T-cell (primary cell): ENCODE measurements at regions not wholly inside any gene's neighbourhood (a gene's known extent, or its start where the extent isn't known, plus 50 kb on each side); places are given as distances from the start of the nearest gene placed in this dataset.

Experiments
- ATAC-seq, 4 experiments: fragments of 200-7000 bp in 3 of 4; fragments of 150-1000 bp in 1 of 4; cut with Tn5 transposase; replicated peaks in 1 of 4; 1 replicate in 3 of 4; 2 replicates in 1 of 4; pipeline ENCODE4 v1.10.0; 2021; ENCODE audit warnings: moderate library complexity in 3 of 4, mild to moderate bottlenecking in 2 of 4, moderate number of reproducible peaks in 1 of 4
- CTCF ChIA-PET, 2 donors: fragments of 300-600 bp; sonication (Branson Sonifier 250); formaldehyde crosslinking; loops; one replicate each; lab custom pipeline; 2022; ENCODE audit warnings: antibody characterized with exemption in 2 of 2; lab: Charles Lee
- POLR2A ChIA-PET, 2 donors: fragments of 300-600 bp; sonication (Branson Sonifier 250); formaldehyde crosslinking; loops; one replicate each; lab custom pipeline; 2022; ENCODE audit warnings: antibody characterized with exemption in 2 of 2; lab: Charles Lee
- DNase-seq, 35 experiments: peaks; one replicate each; pipeline versions ENCODE4 v3.0.0 to v3.0.0-alpha.2; 2013 to 2023
- H3K27ac ChIP-seq: one replicate; pipeline ENCODE4 v1.5.1; 2013; ENCODE audit warnings: low read length
- H3K27me3 ChIP-seq, 2 experiments: replicated peaks in 1 of 2; 1 replicate in 1 of 2; 2 replicates in 1 of 2; pipeline versions ENCODE4 v1.6.1 to v1.7.0; 2013; ENCODE audit warnings: low read length in 1 of 2, mixed read lengths in 1 of 2; ENCODE audit not compliant: control insufficient read depth in 2 of 2, insufficient read depth in 2 of 2; ENCODE audit errors: extremely low read depth in 1 of 2
- H3K36me3 ChIP-seq, 2 donors: 1 replicate in 1 of 2; 2 replicates in 1 of 2; pipeline versions ENCODE4 v1.6.1 to v1.7.0; 2013; ENCODE audit warnings: low read length in 1 of 2; ENCODE audit not compliant: control insufficient read depth in 2 of 2, insufficient read depth in 1 of 2; ENCODE audit errors: extremely low read depth in 1 of 2
- H3K4me1 ChIP-seq, 2 experiments: 1 replicate in 1 of 2; 2 replicates in 1 of 2; pipeline versions ENCODE4 v1.6.1 to v1.7.0; 2013; ENCODE audit warnings: low read length in 2 of 2, mixed read lengths in 1 of 2; ENCODE audit not compliant: insufficient read depth in 2 of 2, control insufficient read depth in 1 of 2; ENCODE audit errors: extremely low read depth in 1 of 2
- H3K4me3 ChIP-seq, 2 donors: 1 replicate in 1 of 2; 2 replicates in 1 of 2; pipeline versions ENCODE4 v1.5.1 to v1.7.0; 2013; ENCODE audit warnings: mild to moderate bottlenecking in 2 of 2, low read length in 1 of 2, moderate library complexity in 1 of 2; ENCODE audit not compliant: control insufficient read depth in 1 of 2; ENCODE audit errors: extremely low read depth in 1 of 2
- H3K9me3 ChIP-seq: 2 replicates; pipeline ENCODE4 v1.7.0; 2013
- H3K27ac Mint-ChIP-seq, 2 donors: one replicate each; pipeline ENCODE4 v1.8.0; 2020 to 2021; ENCODE audit warnings: mild to moderate bottlenecking in 2 of 2, mixed read lengths in 2 of 2
- H3K27me3 Mint-ChIP-seq, 2 donors: one replicate each; pipeline ENCODE4 v1.8.0; 2021 to 2022; ENCODE audit warnings: mixed read lengths in 2 of 2
- H3K36me3 Mint-ChIP-seq: one replicate; pipeline ENCODE4 v1.8.0; 2021; ENCODE audit warnings: mixed read lengths
- H3K4me1 Mint-ChIP-seq, 3 donors: one replicate each; pipeline ENCODE4 v1.8.0; 2020 to 2022; ENCODE audit warnings: mixed read lengths in 3 of 3, mild to moderate bottlenecking in 1 of 3
- H3K4me3 Mint-ChIP-seq, 3 donors: one replicate each; pipeline ENCODE4 v1.8.0; 2020 to 2022; ENCODE audit warnings: mild to moderate bottlenecking in 3 of 3, mixed read lengths in 3 of 3, moderate library complexity in 3 of 3
- H3K9me3 Mint-ChIP-seq, 3 donors: one replicate each; pipeline ENCODE4 v1.8.0; 2020 to 2022; ENCODE audit warnings: mixed read lengths in 3 of 3
- WGBS: methylation state at CpG from one replicate; pipeline ENCODE4 v1.1.5; 2013; ENCODE audit warnings: missing lambda C conversion rate; ENCODE audit not compliant: insufficient coverage; 5-methylcytosine and 5-hydroxymethylcytosine counted together

DNA sequence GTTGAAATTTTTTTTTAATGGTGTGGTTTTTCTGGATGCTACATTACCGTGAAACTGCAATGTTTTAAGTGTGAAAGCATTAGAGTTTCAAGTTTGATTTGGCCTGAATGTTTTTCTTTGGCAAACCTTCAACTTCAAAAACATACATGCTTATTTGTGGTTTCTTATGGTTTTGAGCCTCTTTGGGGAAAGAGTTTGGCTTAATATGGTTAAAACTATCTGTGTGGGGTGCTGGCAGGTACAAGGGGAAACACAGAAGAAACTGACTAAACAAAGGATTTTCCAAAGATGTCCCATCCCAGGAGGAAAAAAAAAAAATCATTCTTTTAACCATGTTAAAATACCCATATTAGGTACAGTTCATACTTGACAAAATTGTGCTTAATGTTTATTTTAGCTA, 121.1 kb downstream of the HGF start:
- no peaks in the 10 kb centered on the region for H3K27me3 ChIP-seq
- Mint-ChIP-seq H3K27ac (no peak overlapping the region), H3K4me3 (no peak overlapping the region), H3K36me3 (no peaks in the 10 kb centered on the region), H3K9me3 (peaks cover 6 to 37% (median 14%) of the 10 kb centered on the region in 3 donors), H3K27me3 (no peaks in the 10 kb centered on the region), H3K4me1 (no peaks in the 10 kb centered on the region)
- no peak overlapping the region for H3K4me3 ChIP-seq
- no peaks in the 10 kb centered on the region for H3K9me3 ChIP-seq
- no peaks in the 10 kb centered on the region for H3K4me1 ChIP-seq
- ATAC-seq (no peak), DNase-seq (no peak)
- H3K27ac ChIP-seq, result no peak overlapping the region
- POLR2A ChIA-PET, result no interaction called here
- H3K36me3 ChIP-seq, result no peaks in the 10 kb centered on the region
- CTCF ChIA-PET, result no interaction called here
- WGBS, result no CpG with 5 or more reads among the region's 1 CpG

DNA sequence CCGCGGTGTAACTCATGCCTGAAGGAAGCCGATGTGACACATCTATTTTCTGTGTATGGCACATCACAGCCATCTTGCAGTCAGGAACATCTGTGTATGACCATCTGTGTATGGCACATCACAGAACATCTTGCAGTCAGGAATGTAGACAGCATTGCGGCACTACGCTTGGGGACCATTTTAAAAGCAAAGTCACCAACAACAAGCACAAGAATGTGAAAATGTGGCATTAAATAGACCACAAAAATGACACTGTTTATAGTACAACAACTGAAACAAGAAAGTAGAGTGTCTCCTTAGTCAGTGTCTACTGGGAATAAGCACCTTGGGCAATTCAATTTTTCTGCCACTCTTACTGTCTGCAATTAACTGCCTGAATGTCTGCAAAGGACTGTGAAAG, 124.4 kb downstream of the HGF start:
- H3K27me3 ChIP-seq, result no peaks in the 10 kb centered on the region
- Mint-ChIP-seq H3K36me3 (no peaks in the 10 kb centered on the region), H3K4me1 (no peaks in the 10 kb centered on the region), H3K4me3 (no peak overlapping the region), H3K27ac (no peak overlapping the region), H3K9me3 (peaks cover 6 to 37% (median 11%) of the 10 kb centered on the region in 3 donors), H3K27me3 (no peaks in the 10 kb centered on the region)
- H3K9me3 ChIP-seq, result no peaks in the 10 kb centered on the region
- no peaks in the 10 kb centered on the region for H3K36me3 ChIP-seq
- H3K27ac ChIP-seq, result no peak overlapping the region
- POLR2A ChIA-PET, result no interaction called here
- no peaks in the 10 kb centered on the region for H3K4me1 ChIP-seq
- CTCF ChIA-PET, result no interaction called here
- DNase-seq, result no peak
- H3K4me3 ChIP-seq, result no peak overlapping the region
- WGBS, result 84% methylated on average over 3 of the region's 5 CpGs
- no peak for ATAC-seq

DNA sequence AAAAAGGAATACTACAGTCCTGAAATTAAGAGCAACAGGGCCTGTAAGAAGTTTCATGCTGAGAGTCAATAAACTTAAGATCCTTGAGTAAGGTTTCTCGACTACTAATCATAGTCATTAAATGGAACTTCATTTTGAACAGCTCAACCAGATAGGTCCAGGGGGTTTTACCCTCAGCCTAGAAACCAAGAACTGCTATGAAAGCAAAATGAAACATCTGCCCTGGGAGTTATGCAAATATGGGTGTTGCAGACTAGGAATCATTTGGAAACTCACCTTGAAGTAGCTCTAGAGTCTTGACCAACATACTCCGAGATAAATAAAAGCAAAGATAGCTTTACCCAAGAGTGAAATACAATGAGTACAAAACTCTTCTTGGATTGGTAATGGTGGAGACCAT, 128.0 kb downstream of the HGF start:
- WGBS, result no CpG with 5 or more reads among the region's 2 CpGs
- H3K4me3 ChIP-seq, result no peak overlapping the region
- Mint-ChIP-seq H3K36me3 (no peaks in the 10 kb centered on the region), H3K27ac (no peak overlapping the region), H3K27me3 (no peaks in the 10 kb centered on the region), H3K9me3 (peaks cover 6 to 22% (median 8%) of the 10 kb centered on the region in 3 donors), H3K4me3 (no peak overlapping the region), H3K4me1 (no peaks in the 10 kb centered on the region)
- H3K36me3 ChIP-seq, result no peaks in the 10 kb centered on the region
- no peaks in the 10 kb centered on the region for H3K27me3 ChIP-seq
- no peak overlapping the region for H3K27ac ChIP-seq
- POLR2A ChIA-PET, result no interaction called here
- CTCF ChIA-PET, result no interaction called here
- no peak for ATAC-seq
- DNase-seq, result no peak
- H3K4me1 ChIP-seq, result no peaks in the 10 kb centered on the region
- H3K9me3 ChIP-seq, result no peaks in the 10 kb centered on the region

DNA sequence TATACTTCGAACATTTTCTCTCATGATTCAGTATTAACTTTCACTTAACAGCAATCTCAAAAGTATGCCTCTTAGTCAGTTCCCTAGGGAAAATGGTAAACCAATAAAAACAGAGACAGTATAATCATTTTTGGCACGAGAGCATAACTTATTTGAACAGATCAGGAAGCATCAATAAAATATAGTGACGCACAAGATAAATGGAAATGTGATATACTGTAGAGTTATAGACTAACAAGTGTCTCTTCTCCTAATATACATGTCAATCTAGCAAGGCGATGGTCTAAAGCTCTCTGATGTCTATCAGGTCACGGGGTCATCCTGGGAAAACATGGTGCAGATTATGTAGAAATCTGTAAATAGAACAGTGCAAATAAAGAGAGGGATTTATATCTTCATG, 131.6 kb downstream of the HGF start:
- Mint-ChIP-seq H3K4me1 (no peaks in the 10 kb centered on the region), H3K27me3 (no peaks in the 10 kb centered on the region), H3K9me3 (peaks cover 5 to 22% (median 6%) of the 10 kb centered on the region in 3 donors), H3K36me3 (no peaks in the 10 kb centered on the region), H3K27ac (no peak overlapping the region), H3K4me3 (no peak overlapping the region)
- H3K4me3 ChIP-seq, result no peak overlapping the region
- H3K27ac ChIP-seq, result no peak overlapping the region
- H3K36me3 ChIP-seq, result no peaks in the 10 kb centered on the region
- no peaks in the 10 kb centered on the region for H3K9me3 ChIP-seq
- no peak for DNase-seq
- H3K27me3 ChIP-seq, result no peaks in the 10 kb centered on the region
- ChIA-PET POLR2A (no interaction called here), CTCF (no interaction called here)
- H3K4me1 ChIP-seq, result no peaks in the 10 kb centered on the region
- WGBS, result no CpG with 5 or more reads among the region's 5 CpGs
- ATAC-seq, result no peak

DNA sequence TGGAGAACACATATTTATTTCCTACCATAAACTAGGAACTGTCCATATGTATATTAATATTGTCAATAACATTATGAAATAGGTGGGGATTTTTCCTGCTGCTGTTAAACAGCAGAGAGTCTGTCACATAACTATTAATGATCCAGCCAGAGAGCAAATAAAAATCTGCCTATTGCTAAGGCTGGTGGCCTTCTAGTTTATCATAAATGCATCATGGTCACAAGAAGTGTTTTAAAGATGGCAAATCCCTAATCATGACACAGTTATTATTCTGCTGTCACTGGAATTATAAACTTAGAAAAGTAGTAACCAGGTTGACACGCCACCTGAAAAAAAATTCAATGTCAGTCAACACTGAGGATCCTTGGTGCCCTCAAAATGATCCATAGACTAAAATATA, 132.3 kb downstream of the HGF start:
- Histone ChIP-seq H3K27ac (no peak overlapping the region), H3K4me3 (no peak overlapping the region), H3K36me3 (no peaks in the 10 kb centered on the region), H3K4me1 (no peaks in the 10 kb centered on the region), H3K27me3 (no peaks in the 10 kb centered on the region), H3K9me3 (no peaks in the 10 kb centered on the region)
- H3K9me3 Mint-ChIP-seq, result peaks cover 5 to 22% (median 6%) of the 10 kb centered on the region in 3 donors
- no CpG with 5 or more reads among the region's 1 CpG for WGBS
- H3K27me3 Mint-ChIP-seq, result no peaks in the 10 kb centered on the region
- no peak for DNase-seq
- no peak overlapping the region for H3K27ac Mint-ChIP-seq
- H3K4me3 Mint-ChIP-seq, result no peak overlapping the region
- no peaks in the 10 kb centered on the region for H3K4me1 Mint-ChIP-seq
- ChIA-PET POLR2A (no interaction called here), CTCF (no interaction called here)
- H3K36me3 Mint-ChIP-seq, result no peaks in the 10 kb centered on the region
- ATAC-seq, result no peak

DNA sequence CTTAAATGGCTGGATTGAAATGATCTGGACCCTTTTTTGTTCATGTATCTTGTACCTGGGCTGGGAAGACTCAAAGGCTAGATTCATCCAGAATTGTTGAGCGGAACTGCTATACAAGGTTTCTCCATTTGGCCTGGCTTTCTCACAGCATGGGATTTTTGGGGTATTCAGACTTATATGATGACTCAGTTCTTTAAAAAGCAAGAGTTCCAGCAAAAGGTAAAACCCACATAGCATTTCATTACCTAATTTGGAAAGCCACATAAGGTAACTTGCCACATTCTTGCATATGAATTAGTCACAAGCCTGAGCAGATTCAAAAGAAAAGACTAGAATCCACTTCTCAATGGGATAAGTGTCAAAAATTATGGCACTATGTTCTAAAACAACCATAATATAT, 137.4 kb downstream of the HGF start:
- H3K4me3 Mint-ChIP-seq, result no peak overlapping the region
- H3K27ac Mint-ChIP-seq, result no peak overlapping the region
- Histone ChIP-seq H3K27ac (no peak overlapping the region), H3K36me3 (no peaks in the 10 kb centered on the region), H3K27me3 (no peaks in the 10 kb centered on the region), H3K4me1 (no peaks in the 10 kb centered on the region), H3K9me3 (no peaks in the 10 kb centered on the region), H3K4me3 (no peak overlapping the region)
- peaks cover 0 to 9% (median 3%) of the 10 kb centered on the region in 3 donors for H3K9me3 Mint-ChIP-seq
- ATAC-seq, result no peak
- no peak for DNase-seq
- ChIA-PET CTCF (no interaction called here), POLR2A (no interaction called here)
- no peaks in the 10 kb centered on the region for H3K4me1 Mint-ChIP-seq
- no CpG with 5 or more reads among the region's 1 CpG for WGBS
- H3K36me3 Mint-ChIP-seq, result no peaks in the 10 kb centered on the region
- no peaks in the 10 kb centered on the region for H3K27me3 Mint-ChIP-seq

DNA sequence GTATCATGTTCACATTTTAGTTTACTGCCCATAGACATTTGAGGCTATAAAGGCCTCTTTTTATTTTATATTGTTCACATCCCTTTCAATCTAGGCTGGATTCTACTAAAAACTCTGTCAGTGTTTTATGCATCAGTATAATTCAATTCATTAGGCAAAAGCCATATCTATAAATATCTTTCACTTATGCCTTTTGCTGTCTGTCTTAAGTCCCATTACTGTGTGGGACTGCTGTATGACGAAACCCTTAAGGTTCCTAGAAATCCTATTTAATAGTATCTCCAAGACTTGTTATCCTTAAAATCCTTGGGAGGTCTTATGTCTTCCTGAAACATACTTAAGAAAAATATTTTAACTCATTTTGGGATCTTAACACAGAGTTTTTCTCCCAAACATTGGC, 139.2 kb downstream of the HGF start:
- peaks cover 0 to 9% (median 3%) of the 10 kb centered on the region in 3 donors for H3K9me3 Mint-ChIP-seq
- H3K4me3 Mint-ChIP-seq, result no peak overlapping the region
- no peaks in the 10 kb centered on the region for H3K9me3 ChIP-seq
- DNase-seq (no peak), ATAC-seq (no peak)
- POLR2A ChIA-PET, result no interaction called here
- CTCF ChIA-PET, result no interaction called here
- H3K27ac Mint-ChIP-seq, result no peak overlapping the region
- H3K4me3 ChIP-seq, result no peak overlapping the region
- no CpG with 5 or more reads among the region's 1 CpG for WGBS
- H3K4me1 ChIP-seq, result no peaks in the 10 kb centered on the region
- no peaks in the 10 kb centered on the region for H3K27me3 ChIP-seq
- H3K27me3 Mint-ChIP-seq, result no peaks in the 10 kb centered on the region
- H3K36me3 Mint-ChIP-seq, result no peaks in the 10 kb centered on the region
- no peaks in the 10 kb centered on the region for H3K4me1 Mint-ChIP-seq
- H3K36me3 ChIP-seq, result no peaks in the 10 kb centered on the region
- H3K27ac ChIP-seq, result no peak overlapping the region
